Activated T-cell treated with anti-CD3 and anti-CD28 coated beads, Interleukin-2, amount 50 U/mL, for 4 hours (primary cell): ENCODE measurements at regions not wholly inside any gene's neighbourhood (a gene's known extent, or its start where the extent isn't known, plus 50 kb on each side); places are given as distances from the start of the nearest gene placed in this dataset.
"Not testable (repeated sequence)": the region's sequence is repeated elsewhere in the genome, so short reads cannot be mapped to it uniquely, and the experiment has no call there.

Experiments
- ATAC-seq, 2 donors: fragments of 200-7000 bp; cut with Tn5 transposase; one replicate each; pipeline ENCODE4 v1.10.0; 2021
- DNase-seq: peaks from one replicate; pipeline ENCODE4 v3.0.0-alpha.2; 2020
- H3K27me3 Mint-ChIP-seq: one replicate; pipeline ENCODE4 v1.8.0; 2021; ENCODE audit warnings: low read depth, mixed read lengths
- H3K36me3 Mint-ChIP-seq: one replicate; pipeline ENCODE4 v1.8.0; 2022; ENCODE audit warnings: mixed read lengths; ENCODE audit not compliant: insufficient read depth
- H3K4me1 Mint-ChIP-seq: one replicate; pipeline ENCODE4 v1.8.0; 2021; ENCODE audit warnings: low read depth, mixed read lengths
- H3K4me3 Mint-ChIP-seq: one replicate; pipeline ENCODE4 v1.8.0; 2021; ENCODE audit warnings: mild to moderate bottlenecking, moderate library complexity, mixed read lengths
- H3K9me3 Mint-ChIP-seq: one replicate; pipeline ENCODE4 v1.8.0; 2021; ENCODE audit warnings: mixed read lengths

DNA sequence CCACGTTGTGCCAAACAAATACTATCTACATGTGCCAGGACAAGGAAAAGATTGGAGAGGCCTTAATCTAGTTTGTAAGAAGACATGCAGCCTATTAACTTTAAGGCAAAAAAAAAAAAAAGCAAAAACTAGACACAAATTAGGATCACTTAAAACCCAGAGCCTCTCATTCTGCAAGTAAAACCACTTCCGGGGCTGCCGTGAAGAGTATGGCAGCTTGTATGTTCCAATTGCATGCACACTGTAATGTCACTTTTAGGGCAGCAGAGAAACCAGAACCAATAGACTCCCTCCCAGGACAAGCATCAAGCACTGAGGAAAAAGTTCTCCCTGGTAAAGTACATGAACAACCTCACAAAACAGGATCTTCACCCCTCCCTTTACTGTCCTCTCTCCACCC, 70.6 kb downstream of the RSL24D1 start:
- Mint-ChIP-seq H3K36me3 (no peaks in the 10 kb centered on the region), H3K4me1 (no peaks in the 10 kb centered on the region), H3K9me3 (no peaks in the 10 kb centered on the region), H3K27me3 (no peaks in the 10 kb centered on the region), H3K4me3 (no peak overlapping the region)
- DNase-seq (no peak), ATAC-seq (no peak)

GRCh38 chr15:55124616-55125015, 72.1 kb downstream of the RSL24D1 start:
- Mint-ChIP-seq H3K36me3 (no peaks in the 10 kb centered on the region), H3K27me3 (no peaks in the 10 kb centered on the region), H3K4me1 (no peaks in the 10 kb centered on the region), H3K9me3 (no peaks in the 10 kb centered on the region), H3K4me3 (no peak overlapping the region)
- no peak for DNase-seq
- ATAC-seq, result no peak

- H3K36me3 Mint-ChIP-seq, result no peaks in the 10 kb centered on the region
- ATAC-seq (no peak), DNase-seq (no peak)
- no peaks in the 10 kb centered on the region for H3K9me3 Mint-ChIP-seq
- H3K4me3 Mint-ChIP-seq, result no peak overlapping the region
- H3K27me3 Mint-ChIP-seq, result peaks cover 2% of the 10 kb centered on the region
- H3K4me1 Mint-ChIP-seq, result no peaks in the 10 kb centered on the region
Measured at GRCh38 chr15:55118344-55118870, 78.3 kb downstream of the RSL24D1 start.

GRCh38 chr15:55116636-55117035, 80.1 kb downstream of the RSL24D1 start:
- Mint-ChIP-seq H3K4me3 (no peak overlapping the region), H3K27me3 (peaks cover 2% of the 10 kb centered on the region), H3K36me3 (no peaks in the 10 kb centered on the region), H3K9me3 (no peaks in the 10 kb centered on the region), H3K4me1 (no peaks in the 10 kb centered on the region)
- DNase-seq, result no peak
- ATAC-seq, result no peak

GRCh38 chr15:55113736-55114135, 83.0 kb downstream of the RSL24D1 start:
- no peaks in the 10 kb centered on the region for H3K9me3 Mint-ChIP-seq
- peaks cover 8% of the 10 kb centered on the region for H3K27me3 Mint-ChIP-seq
- H3K4me3 Mint-ChIP-seq, result no peak overlapping the region
- H3K36me3 Mint-ChIP-seq, result no peaks in the 10 kb centered on the region
- DNase-seq, result no peak
- H3K4me1 Mint-ChIP-seq, result no peaks in the 10 kb centered on the region
- no peak for ATAC-seq

DNA sequence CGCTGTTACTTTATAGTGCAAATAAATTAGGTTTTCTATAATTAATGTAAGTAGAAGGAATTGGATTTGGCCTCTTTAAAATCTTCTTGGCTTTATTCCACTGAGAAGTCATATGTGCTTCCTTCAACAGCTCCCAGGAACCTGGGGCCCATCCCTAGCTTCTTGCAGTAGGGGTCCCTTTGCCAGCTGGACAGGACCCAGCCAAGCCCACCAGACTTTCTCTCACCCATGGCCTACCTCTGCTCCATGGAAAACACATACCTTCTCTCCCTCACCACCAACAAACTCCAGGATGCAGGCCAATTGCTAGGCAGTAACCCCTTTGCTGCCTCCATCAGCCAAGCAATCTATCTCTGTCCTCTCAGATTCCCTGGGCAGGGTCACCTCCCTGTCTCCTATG, 84.0 kb downstream of the RSL24D1 start:
- Mint-ChIP-seq H3K4me1 (no peaks in the 10 kb centered on the region), H3K27me3 (peaks cover 8% of the 10 kb centered on the region), H3K4me3 (no peak overlapping the region), H3K36me3 (no peaks in the 10 kb centered on the region), H3K9me3 (no peaks in the 10 kb centered on the region)
- no peak for DNase-seq
- no peak for ATAC-seq

DNA sequence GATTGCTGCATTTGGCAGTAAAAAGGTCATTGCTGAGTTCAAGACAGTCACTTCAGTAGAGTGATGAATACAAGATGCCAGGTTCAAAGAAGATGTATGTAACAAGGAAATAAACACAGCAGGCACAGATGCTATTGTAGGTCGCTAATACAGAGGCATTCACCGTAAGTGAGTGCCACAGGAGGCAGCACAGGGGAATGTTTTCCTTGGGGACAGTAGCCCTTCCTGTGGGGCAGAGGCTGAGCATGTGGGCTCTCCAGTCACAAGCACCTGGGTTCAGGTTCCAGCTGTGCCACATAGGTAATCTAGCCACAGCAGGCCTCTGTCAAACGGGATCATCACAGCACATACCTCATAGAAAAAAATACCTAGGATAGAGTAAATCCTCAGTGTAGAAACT, 86.3 kb downstream of the RSL24D1 start:
- no peaks in the 10 kb centered on the region for H3K4me1 Mint-ChIP-seq
- no peaks in the 10 kb centered on the region for H3K36me3 Mint-ChIP-seq
- H3K27me3 Mint-ChIP-seq, result peaks cover 8% of the 10 kb centered on the region
- DNase-seq (no peak), ATAC-seq (no peak)
- H3K9me3 Mint-ChIP-seq, result peaks cover 3% of the 10 kb centered on the region
- H3K4me3 Mint-ChIP-seq, result no peak overlapping the region

DNA sequence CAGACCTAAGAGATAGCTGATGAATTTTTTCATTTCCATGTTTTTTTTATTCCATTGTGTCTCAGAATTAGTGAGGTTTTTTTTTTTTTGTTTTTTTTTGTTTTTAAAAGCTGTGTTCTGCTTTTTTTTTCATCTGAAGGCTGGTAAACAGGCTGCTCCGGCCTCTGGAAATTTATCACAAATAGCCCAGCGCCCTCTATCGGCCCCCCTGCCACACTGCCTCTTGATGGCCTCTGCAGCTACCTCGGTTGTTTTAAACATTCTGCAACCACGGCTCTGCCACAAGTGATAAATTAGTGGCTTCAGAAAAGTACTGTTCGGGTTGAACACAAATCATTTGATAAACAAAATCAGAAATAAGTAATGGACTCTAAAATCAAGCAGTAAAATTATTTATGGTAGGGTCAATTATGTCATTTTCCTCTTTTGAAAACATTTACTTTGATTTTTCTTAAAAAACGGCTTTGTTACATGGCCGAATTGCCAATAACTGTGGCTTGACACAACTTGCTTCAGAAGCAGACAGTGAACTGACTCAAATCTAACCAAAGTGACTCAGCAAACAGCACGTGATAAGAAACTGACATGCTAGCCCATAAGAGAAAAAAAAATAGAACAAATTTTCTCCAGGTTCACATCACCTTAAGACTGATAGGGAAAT, 87.8 kb downstream of the RSL24D1 start:
- Mint-ChIP-seq H3K4me1 (no peaks in the 10 kb centered on the region), H3K4me3 (no peak overlapping the region), H3K27me3 (peaks cover 6% of the 10 kb centered on the region), H3K9me3 (peaks cover 3% of the 10 kb centered on the region), H3K36me3 (no peaks in the 10 kb centered on the region)
- ATAC-seq, result no peak
- DNase-seq, result peak; percentile 12

GRCh38 chr15:55108448-55108847, 88.3 kb downstream of the RSL24D1 start:
- Mint-ChIP-seq H3K27me3 (peaks cover 6% of the 10 kb centered on the region), H3K9me3 (peaks cover 3% of the 10 kb centered on the region), H3K4me3 (no peak overlapping the region), H3K36me3 (no peaks in the 10 kb centered on the region), H3K4me1 (no peaks in the 10 kb centered on the region)
- ATAC-seq (no peak), DNase-seq (no peak)

DNA sequence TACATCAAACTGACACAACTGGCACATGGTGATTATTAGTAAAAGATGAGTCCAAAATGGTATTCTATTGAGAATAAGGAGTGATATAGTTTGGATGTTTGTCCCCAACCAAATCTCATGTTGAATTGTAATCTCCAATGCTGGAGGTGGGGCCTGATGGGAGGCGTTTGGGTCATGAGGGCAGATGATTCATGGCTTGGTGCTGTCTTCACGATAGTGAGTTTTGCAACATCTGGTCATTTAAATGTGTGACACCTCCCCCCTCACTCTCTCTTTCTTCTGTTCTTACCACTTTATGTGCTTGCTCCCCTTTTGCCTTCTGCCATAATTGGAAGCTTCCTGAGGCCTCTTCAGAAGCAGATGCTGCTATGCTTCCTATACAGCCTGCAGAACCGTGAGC, 90.6 kb downstream of the RSL24D1 start:
- Mint-ChIP-seq H3K9me3 (peaks cover 3% of the 10 kb centered on the region), H3K4me3 (no peak overlapping the region), H3K27me3 (peaks cover 11% of the 10 kb centered on the region), H3K4me1 (no peaks in the 10 kb centered on the region), H3K36me3 (no peaks in the 10 kb centered on the region)
- ATAC-seq, result no peak
- DNase-seq, result no peak

GRCh38 chr15:55094136-55094535, 102.6 kb downstream of the RSL24D1 start:
- no peaks in the 10 kb centered on the region for H3K9me3 Mint-ChIP-seq
- DNase-seq, result no peak
- no peaks in the 10 kb centered on the region for H3K4me1 Mint-ChIP-seq
- ATAC-seq, result no peak
- peaks cover 2% of the 10 kb centered on the region for H3K27me3 Mint-ChIP-seq
- H3K4me3 Mint-ChIP-seq, result no peak overlapping the region
- no peaks in the 10 kb centered on the region for H3K36me3 Mint-ChIP-seq

GRCh38 chr15:55088207-55088606, 108.5 kb downstream of the RSL24D1 start:
- Mint-ChIP-seq H3K27me3 (peaks cover 7% of the 10 kb centered on the region), H3K9me3 (peaks cover 3% of the 10 kb centered on the region), H3K36me3 (no peaks in the 10 kb centered on the region), H3K4me1 (no peaks in the 10 kb centered on the region), H3K4me3 (no peak overlapping the region)
- DNase-seq (no peak), ATAC-seq (no peak)

GRCh38 chr15:55084673-55085072, 112.1 kb downstream of the RSL24D1 start:
- peaks cover 3% of the 10 kb centered on the region for H3K9me3 Mint-ChIP-seq

GRCh38 chr15:55084216-55084615, 112.5 kb downstream of the RSL24D1 start:
- H3K4me1 Mint-ChIP-seq, result no peaks in the 10 kb centered on the region
- H3K4me3 Mint-ChIP-seq, result no peak overlapping the region
- H3K27me3 Mint-ChIP-seq, result peaks cover 6% of the 10 kb centered on the region
- no peak for DNase-seq
- H3K36me3 Mint-ChIP-seq, result no peaks in the 10 kb centered on the region
- ATAC-seq, result no peak
- H3K9me3 Mint-ChIP-seq, result peaks cover 3% of the 10 kb centered on the region

More at GRCh38 chr15:55084673-55085072, 112.1 kb downstream of the RSL24D1 start:
- ATAC-seq (no peak), DNase-seq (no peak)
- Mint-ChIP-seq H3K4me1 (no peaks in the 10 kb centered on the region), H3K36me3 (no peaks in the 10 kb centered on the region), H3K27me3 (peaks cover 7% of the 10 kb centered on the region), H3K4me3 (no peak overlapping the region)

DNA sequence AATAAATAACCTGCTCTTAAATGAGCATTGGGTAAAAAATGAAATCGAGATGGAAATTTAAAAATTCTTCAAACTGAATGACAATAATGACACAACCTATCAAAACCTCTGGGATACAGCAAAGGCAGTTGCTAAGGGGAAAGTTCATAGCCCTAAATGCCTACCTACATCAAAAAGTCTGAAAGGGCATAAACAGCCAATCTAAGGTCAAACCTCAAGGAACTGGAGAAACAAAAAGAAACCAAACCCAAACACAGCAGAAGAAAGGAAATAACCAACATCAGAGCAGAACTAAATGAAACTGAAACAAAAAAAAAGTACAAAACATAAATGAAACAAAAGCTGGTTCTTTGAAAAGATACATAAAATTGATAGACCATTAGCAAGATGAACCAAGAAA, 119.7 kb downstream of the RSL24D1 start:
- ATAC-seq, H3K27me3 Mint-ChIP-seq, DNase-seq, H3K36me3 Mint-ChIP-seq: not testable (repeated sequence)
- H3K4me3 Mint-ChIP-seq, result peak overlapping the region; percentile 19
- H3K9me3 Mint-ChIP-seq, result peaks cover 15% of the 10 kb centered on the region
- peaks cover 17% of the 10 kb centered on the region for H3K4me1 Mint-ChIP-seq
